HG03469 (cell line): ENCODE measurements at regions not wholly inside any gene's neighbourhood (a gene's known extent, or its start where the extent isn't known, plus 50 kb on each side); places are given as distances from the start of the nearest gene placed in this dataset.
A peak's percentile ranks its signal among the peaks of the same experiment; 100 is the strongest.
"Not testable (repeated sequence)": the region's sequence is repeated elsewhere in the genome, so short reads cannot be mapped to it uniquely, and the experiment has no call there.

Experiments used
- ATAC-seq: cut with Tn5 transposase; IDR thresholded peaks from one replicate; pipeline ENCODE4 v1.9.1; 2021; ENCODE audit warnings: mild to moderate bottlenecking, moderate library complexity, moderate number of reproducible peaks; ENCODE audit not compliant: unreplicated experiment

DNA sequence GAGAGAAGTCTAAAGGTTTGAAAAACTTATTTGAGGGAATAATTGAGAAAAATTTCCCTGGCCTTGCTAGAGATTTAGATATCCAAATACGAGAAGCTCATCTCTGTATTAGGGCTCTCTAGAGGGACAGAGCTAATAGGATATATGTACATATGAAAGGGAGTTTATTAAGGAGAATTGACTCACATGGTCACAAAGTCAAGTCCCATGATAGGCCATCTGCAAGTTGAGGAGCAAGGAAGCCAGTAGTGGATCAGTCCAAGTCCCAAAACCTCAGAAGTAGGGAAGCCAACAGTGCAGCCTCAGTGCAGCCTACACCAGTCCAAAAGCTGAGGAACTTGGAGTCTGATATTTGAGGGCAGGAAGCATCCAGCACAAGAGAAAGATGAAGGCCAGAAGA, 126.7 kb downstream of the PJA2 start:
- not testable (repeated sequence) for ATAC-seq

DNA sequence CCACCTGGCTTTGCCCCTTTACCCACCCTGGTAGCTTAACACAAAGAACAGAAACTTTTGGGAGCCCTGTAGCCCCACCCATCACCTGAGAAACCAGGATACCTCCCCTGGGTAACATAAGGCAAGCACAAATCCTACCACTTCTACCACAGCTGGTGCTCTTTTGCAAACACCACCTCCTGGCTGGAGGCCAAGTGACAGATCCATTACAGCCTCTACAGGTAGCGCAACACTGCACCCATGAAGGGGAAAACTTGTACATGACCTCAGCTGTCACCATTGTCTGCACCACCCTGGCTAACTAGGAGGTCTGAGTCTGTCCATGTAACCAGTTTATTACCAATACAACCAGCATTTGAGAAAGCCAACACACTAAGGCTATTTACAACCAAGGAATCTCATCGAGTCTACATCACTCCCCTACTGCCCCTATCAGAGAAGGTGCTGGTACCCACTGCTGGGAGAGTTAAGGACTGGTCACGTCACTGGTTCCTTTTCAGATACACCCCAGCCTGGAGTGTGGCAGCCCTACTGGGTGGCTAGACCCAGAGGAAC, 128.6 kb downstream of the PJA2 start:
- ATAC-seq: no peak

DNA sequence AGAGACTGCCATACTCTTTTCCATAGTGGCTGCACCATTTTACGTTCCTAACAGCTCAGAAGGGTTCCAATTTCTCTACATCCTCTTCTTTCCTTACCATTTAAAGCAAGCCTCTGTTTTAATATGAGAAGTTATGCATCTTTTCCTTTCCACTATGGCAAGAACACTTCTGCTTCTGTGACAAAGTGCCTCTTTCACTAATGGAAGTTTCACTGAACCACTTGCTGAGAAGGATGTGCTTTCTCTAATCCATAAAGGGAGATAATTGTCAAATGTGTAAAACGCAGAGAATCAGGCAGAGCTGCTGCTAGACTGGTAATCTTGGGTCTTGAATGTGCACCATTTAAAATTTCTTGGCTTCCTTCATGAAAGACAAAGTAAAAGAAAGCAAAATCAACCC, 131.6 kb downstream of the PJA2 start:
- ATAC-seq: no peak

DNA sequence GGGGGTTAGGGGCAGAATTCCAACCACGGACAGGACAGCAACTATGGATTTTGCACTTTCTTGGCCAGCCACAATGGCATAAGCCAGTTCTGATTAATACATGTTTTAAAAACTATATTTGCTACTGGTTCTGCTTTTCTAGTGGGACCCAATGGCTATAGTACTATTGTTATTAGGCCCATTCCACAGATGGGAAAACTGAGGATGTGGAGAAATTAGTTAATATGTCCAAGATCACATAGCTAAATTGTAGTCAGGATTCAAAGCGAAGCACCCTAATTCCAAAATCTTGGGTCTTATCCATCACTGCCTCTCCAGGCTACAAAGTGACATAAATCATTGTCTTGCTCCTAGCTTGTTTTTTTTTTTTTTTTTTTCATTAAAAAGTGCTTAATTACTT, 133.9 kb downstream of the PJA2 start:
- ATAC-seq: no peak

DNA sequence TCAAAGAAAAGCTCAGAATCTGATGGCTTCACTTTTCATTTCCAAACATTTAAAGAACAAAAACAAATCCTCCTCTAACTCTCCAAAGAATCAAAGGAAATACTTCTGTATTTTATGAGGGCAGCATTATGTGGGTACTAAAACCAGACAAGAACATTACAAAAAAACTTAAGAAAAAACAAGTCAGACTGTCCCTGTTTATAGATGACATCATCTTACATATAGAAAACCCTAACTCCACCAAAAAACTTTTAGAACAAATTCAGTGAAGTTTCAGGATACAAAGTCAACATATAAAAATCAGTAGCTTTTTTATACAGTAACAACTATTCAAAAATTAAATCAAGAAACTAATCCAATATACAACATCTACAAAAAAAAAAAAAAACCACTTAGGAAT, 136.2 kb downstream of the PJA2 start:
- no peak for ATAC-seq

DNA sequence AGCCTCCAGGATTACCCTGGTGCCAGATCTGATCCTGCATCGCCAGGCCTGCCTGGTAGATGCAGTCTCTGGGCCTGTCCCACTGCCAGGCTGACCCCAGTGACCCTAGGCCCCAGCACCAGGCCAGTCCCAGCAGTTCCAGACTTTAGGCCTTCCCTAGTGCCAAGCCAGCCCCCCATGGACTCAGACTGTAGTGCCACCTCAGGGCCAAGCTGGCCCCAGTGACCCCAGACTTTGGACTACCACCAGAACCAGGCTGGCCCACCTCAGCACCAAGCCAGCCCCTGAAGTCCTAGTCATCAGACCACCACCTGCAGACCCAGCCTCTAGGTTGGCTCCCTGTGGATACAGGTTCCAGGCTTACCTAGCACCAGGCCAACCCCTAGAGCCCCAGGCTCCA, 142.5 kb downstream of the PJA2 start:
- no peak for ATAC-seq

DNA sequence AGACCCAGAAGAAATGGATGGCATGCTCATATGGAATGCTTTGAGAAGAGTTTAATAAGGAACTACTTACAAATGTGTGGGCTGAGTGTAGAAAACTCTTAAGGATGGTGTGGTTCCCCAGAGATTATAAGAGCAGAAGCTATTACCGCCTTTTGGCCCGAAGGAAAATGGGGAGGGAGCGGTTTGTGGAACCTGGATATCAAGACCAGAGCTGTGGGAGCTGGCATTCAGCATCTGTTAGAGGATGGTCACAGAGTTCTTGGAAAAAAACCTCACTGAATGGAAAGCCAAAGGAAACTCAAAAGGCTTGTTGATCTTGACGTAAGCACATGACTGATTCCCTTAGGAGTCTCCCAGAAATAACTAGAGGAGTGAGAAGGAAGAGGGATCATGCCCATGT, 151.0 kb downstream of the PJA2 start:
- no peak for ATAC-seq

DNA sequence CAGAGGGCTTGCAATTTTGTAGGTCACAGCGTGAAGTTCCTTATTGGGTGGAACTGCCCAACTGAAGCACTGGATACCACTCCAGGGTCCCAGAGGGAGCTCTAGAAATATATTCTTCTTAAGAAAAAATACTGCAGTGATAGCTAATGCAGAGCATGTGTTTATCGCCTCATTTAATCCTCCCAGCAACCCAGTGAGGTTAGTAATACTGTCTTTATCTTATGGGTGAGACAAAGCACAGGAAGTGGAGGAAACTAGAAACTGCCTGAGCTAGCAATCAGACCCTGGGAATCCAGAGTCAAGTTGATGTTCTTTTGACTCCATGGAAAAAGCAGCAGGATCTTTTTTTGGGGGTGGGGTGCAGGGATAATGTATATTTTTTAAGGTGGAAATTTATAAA, 153.3 kb downstream of the PJA2 start:
- ATAC-seq: no peak

DNA sequence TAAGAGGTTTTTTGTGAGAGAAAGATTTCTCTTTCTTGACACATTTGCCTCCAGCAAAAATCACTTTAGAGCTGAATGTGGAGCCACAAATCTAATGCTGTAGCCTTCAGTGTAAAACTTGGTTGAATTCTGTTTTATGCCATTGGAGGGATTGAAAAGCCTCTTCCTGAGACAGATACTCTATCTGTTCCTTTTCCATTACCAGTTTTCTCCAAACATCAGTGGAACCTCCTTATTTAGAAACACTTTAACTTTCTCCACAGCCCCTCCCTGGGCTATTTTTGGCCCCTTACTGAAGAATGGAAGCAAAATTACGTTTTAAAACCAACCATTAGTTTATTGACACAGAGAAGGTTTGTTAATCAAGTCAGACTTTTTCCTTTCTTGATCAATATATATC, 155.3 kb downstream of the PJA2 start:
- ATAC-seq: no peak

DNA sequence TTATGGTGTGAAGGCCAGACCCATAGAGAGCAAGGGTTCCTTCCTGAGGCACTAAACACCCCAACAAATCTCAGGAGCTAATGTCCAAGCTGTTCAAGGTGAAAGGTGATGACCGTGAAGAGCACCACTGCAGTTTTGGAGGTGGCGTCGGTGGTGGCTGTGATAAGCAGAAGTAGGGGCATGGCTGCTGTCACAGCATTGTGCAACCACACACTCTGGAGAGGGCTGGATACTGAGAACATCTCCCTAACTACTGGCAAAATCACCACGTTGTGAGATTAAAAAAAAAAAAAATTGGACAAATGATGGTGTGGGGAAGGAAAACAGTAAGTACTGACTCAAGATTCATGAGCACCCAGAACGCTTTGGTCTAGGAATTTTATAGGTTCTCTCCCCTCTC, 156.5 kb downstream of the PJA2 start:
- no peak for ATAC-seq

DNA sequence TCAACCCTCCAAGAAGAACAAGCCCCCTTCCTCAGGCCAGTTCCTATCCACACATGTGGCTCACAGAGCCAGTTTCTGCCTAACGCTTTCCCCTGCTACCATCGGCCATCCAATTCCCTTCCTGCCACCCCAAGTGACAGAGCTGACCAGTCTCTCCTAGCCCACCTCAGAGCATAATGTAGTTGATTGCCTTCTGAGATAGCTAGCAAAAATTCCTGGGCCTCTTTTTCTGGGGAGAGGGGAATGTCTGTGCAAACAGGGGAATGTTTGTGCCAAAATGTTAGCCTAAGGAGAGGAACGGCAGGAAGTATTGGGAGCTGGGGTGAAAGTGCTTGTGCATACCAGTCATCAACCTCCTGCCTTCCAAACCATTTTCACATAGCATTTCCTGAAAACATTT, 157.0 kb downstream of the PJA2 start:
- ATAC-seq: no peak

DNA sequence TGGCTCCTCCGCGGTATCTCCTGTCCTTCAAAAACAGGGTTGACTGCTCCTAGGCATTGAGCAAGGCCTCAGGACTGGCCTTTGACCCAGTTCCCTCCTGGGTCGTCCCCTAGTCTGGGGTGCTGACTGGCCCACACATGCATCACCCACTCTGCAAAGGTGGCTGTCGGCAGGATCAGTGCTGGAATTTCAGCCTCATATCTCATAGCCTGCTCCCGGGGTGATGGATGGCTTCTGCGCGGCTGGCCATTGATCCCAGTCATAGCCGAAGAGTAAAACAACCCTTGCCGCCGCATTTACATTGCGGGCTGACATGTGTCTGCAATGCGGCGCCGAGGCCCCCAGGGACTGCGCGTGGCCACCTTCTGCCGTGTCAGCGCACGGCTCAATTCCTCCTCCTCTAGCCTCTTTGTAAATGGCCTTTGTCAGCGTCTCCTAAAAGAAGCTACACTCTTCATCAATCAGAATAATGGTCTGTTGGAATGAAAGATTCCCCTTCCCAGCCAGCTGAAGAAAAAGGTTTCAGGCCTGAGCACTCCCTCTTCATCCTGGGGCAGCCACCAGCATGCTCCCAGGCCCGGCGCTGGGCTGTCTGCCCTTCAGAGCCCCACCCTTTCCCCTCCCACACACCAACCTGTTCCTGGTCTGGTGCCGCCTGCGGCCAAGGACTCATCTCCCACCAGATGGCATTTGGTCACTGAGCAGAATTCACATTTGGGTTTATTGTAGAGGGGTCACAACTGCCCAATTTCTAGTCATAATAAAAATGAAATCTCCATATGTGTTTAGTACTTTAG, 159.0 kb downstream of the PJA2 start:
- no peak for ATAC-seq

DNA sequence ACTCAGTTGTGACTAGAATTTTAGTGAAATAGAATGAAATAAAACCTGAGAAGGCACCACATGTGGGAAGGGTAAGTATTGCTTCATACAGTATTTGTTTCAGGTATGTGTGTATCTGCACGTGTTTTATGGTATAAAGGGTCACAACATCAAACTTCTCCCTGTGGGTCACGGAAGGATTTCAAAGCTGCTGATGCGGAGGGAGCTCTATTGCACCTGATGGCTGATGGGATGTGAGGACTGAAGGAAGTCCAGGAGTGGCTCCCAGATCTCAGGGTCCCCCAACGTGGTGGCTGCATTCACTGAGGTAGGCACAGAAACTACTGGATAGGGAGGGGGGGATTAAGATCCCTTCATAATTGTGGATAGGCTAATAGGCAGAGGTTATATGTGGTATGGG, 159.7 kb downstream of the PJA2 start:
- no peak for ATAC-seq

DNA sequence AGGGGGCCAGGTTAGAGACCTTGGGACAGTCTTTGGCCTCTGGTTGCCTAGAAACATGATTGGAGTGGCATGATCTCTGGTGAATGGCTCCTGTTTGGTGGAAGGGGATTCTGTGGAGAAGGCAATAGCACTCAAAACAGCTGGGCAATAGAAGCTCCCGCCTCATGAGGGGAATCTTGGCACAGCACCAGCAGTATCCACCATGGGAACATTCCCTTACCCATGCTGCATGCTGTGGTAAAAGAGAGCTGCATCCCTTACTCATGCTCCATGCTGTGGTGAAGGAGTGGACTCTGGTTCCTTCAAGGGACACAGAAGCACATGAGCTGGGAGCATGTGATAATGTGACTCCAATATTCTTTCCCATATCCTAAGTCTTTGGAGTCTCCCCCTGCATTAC, 160.6 kb downstream of the PJA2 start:
- no peak for ATAC-seq

DNA sequence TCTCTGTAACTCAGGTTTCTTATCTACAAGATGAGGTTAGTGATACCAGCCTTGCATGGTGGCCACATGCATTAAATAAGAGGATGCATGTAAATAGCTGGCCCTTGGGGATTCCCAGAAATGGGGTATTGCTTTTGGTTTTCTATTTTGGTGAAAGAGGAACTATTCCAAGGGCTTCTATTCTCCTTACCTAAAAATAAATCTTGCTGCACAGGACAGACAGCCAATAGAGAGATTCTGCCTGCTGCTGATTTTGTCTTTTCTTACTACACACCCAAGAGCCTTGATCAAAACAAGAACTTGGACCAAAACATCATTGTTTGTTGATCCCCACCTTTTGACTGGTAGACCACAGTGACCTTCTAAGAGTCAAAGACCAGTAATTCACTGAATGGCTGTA, 161.8 kb downstream of the PJA2 start:
- peak; percentile 69 for ATAC-seq

DNA sequence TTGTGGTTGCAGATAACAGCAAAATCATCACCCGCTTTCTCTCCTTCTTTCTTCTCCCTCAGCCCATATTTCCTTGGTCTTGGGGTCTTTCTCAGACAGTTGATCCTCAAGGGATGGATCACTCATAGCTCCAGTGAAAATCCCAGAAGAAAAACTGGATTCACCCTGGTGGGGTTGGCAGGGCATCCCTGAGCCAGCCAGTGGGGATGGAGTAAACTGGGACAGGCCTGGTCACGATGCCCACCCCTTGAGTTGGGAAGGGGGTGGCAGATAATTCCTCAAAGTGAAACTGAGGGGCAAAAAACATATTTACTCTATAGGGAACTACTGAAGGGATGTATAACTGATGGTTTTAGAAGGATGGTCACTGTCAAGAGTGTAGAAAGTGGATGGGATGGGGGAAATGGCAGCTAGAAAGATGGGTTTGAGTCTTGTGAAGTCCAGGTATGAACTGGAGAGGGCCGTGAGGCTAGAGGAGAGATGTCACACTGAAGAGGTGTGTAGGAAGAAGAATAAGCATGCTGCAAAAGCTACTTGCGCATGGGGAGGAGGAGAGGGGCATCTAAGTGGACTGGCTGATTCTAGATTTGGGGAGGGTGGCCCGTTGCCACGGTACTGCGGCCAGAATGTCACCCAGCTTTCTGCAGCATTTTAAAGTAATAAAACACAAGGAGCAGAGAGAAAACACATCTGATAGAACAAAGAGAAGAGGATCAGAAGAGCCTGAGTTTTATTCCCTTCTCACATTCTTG, 162.8 kb downstream of the PJA2 start:
- no peak for ATAC-seq
